HepG2 (cell line): ENCODE measurements at regions not wholly inside any gene's neighbourhood (a gene's known extent, or its start where the extent isn't known, plus 50 kb on each side); places are given as distances from the start of the nearest gene placed in this dataset.

Experiments used
- ATAC-seq: fragments of 200-7000 bp; cut with Tn5 transposase; 3 replicates; pipeline ENCODE4 v1.9.1; 2020; ENCODE audit warnings: mild to moderate bottlenecking, moderate library complexity
- BruUV-seq: library from RNA; stranded (reverse); fragments of 400-500 nt; replicated peaks from 2 replicates; lab custom pipeline; 2021; lab: Mats Ljungman, UMichigan
- CTCF ChIA-PET: fragments of 300-600 bp; formaldehyde crosslinking; extraction: SDS; loops from one replicate; lab custom pipeline; 2021; ENCODE audit warnings: low total read pairs, inconsistent platforms, low intra/inter-chr PET ratio; lab: Yijun Ruan, JAX
- POLR2A ChIA-PET: fragments of 350-600 bp; sonication (Branson Sonifier 250); formaldehyde crosslinking; loops from one replicate; lab custom pipeline; 2020; ENCODE audit warnings: antibody characterized with exemption, inconsistent platforms; lab: Yijun Ruan, JAX
- DNase-seq: peaks from one replicate; pipeline ENCODE4 v3.0.0-alpha.2; 2015; ENCODE audit warnings: low spot score
- FAIRE-seq: peaks from 3 replicates; lab custom pipeline; 2011; peaks lifted over from hg19 to GRCh38; lab: Jason Lieb, UNC
- H2AFZ ChIP-seq: one replicate; pipeline ENCODE4 v1.6.1; 2011; ENCODE audit warnings: low read length, inconsistent platforms
- H3K27ac ChIP-seq: fragments of 300-600 bp; 3 replicates; pipeline ENCODE4 v1.8.0; 2011; ENCODE audit warnings: mixed run types, mild to moderate bottlenecking, mixed read lengths, low read length, inconsistent platforms; ENCODE audit not compliant: insufficient read depth; ENCODE audit errors: extremely low read length
- H3K27me3 ChIP-seq, 2 experiments: fragments of 200-600 bp in 1 of 2; 2 replicates in 1 of 2; 3 replicates in 1 of 2; pipeline versions ENCODE4 v1.6.0 to v1.8.0; 2011; ENCODE audit warnings: low read length in 2 of 2, mild to moderate bottlenecking in 2 of 2, moderate library complexity in 2 of 2, inconsistent platforms in 1 of 2; ENCODE audit not compliant: insufficient read depth in 2 of 2, control insufficient read depth in 1 of 2
- H3K36me3 ChIP-seq, 2 experiments: fragments of 200-600 bp in 1 of 2; replicated peaks in 1 of 2; 2 replicates in 1 of 2; 3 replicates in 1 of 2; pipeline versions ENCODE4 v1.5.1 to v1.8.0; 2011; ENCODE audit warnings: low read length in 2 of 2, inconsistent platforms in 1 of 2; ENCODE audit not compliant: insufficient read depth in 2 of 2, control insufficient read depth in 1 of 2
- H3K4me1 ChIP-seq: 2 replicates; pipeline ENCODE4 v1.5.1; 2012; ENCODE audit warnings: low read length, inconsistent platforms; ENCODE audit not compliant: insufficient read depth
- H3K4me2 ChIP-seq: 2 replicates; pipeline ENCODE4 v1.6.0; 2011; ENCODE audit warnings: low read depth, low read length, inconsistent platforms
- H3K4me3 ChIP-seq, 3 experiments: fragments of 200-600 bp in 1 of 3; sonication (generic), shearing (Covaris generic) in 1 of 3; replicated peaks in 1 of 3; 2 replicates each; pipeline ENCODE4 v1.5.1; 2011 to 2016; ENCODE audit warnings: low read length in 3 of 3, inconsistent platforms in 2 of 3, low read depth in 2 of 3, mild to moderate bottlenecking in 2 of 3, control low read depth in 1 of 3, mixed read lengths in 1 of 3; ENCODE audit not compliant: insufficient read depth in 1 of 3
- H3K79me2 ChIP-seq: one replicate; pipeline ENCODE4 v1.6.1; 2011; ENCODE audit warnings: low read length, inconsistent platforms; ENCODE audit not compliant: insufficient read depth
- H3K9ac ChIP-seq: 2 replicates; pipeline ENCODE4 v1.6.0; 2011; ENCODE audit warnings: mild to moderate bottlenecking, low read depth, low read length, inconsistent platforms; ENCODE audit not compliant: insufficient read depth
- H3K9me3 ChIP-seq: 2 replicates; pipeline ENCODE4 v1.5.1; 2012; ENCODE audit warnings: mild to moderate bottlenecking, low read length
- H4K20me1 ChIP-seq: 2 replicates; pipeline ENCODE4 v1.6.0; 2011; ENCODE audit warnings: inconsistent platforms, mild to moderate bottlenecking, low read length, moderate library complexity; ENCODE audit not compliant: insufficient read depth
- ARNT2 ChIP-seq: sonication (generic); formaldehyde crosslinking; IDR thresholded peaks from 2 replicates; pipeline ENCODE4 v1.8.0; 2022; ENCODE audit warnings: mild to moderate bottlenecking, low read depth, missing genetic modification reagents, moderate library complexity
- CENPX ChIP-seq: sonication (generic); formaldehyde crosslinking; IDR thresholded peaks from 2 replicates; pipeline ENCODE4 v1.9.0; 2021; ENCODE audit warnings: mild to moderate bottlenecking, missing genetic modification reagents, moderate library complexity
- DBP ChIP-seq: sonication (generic); formaldehyde crosslinking; IDR thresholded peaks from 2 replicates; pipeline ENCODE4 v1.4.0; 2020; ENCODE audit warnings: missing genetic modification reagents; ENCODE audit errors: not compliant biosample characterization
- FOXA1 ChIP-seq, 2 experiments: fragments of 450-650 bp in 1 of 2; sonication (generic) in 1 of 2; formaldehyde crosslinking in 1 of 2; IDR thresholded peaks; 2 replicates each; pipeline versions ENCODE4 v1.4.0 to v1.6.1; 2016 to 2020; ENCODE audit warnings: missing genetic modification reagents in 1 of 2
- IRF1 ChIP-seq: sonication (generic); formaldehyde crosslinking; IDR thresholded peaks from 2 replicates; pipeline ENCODE4 v1.4.0; 2020; ENCODE audit warnings: low read depth, mild to moderate bottlenecking, missing genetic modification reagents
- IRF2 ChIP-seq: IDR thresholded peaks from 2 replicates; pipeline ENCODE4 v1.6.1; 2018; ENCODE audit warnings: missing genetic modification reagents, missing compliant biosample characterization
- IRX3 ChIP-seq: sonication (generic); formaldehyde crosslinking; IDR thresholded peaks from 2 replicates; pipeline ENCODE4 v1.8.1; 2023; ENCODE audit warnings: mild to moderate bottlenecking, low read depth, missing genetic modification reagents, borderline replicate concordance
- MTA1 ChIP-seq: sonication (generic); formaldehyde crosslinking; IDR thresholded peaks from 2 replicates; pipeline ENCODE4 v1.4.0; 2020; ENCODE audit warnings: missing genetic modification reagents, mild to moderate bottlenecking, borderline replicate concordance
- XRCC5 ChIP-seq: fragments of 200-400 bp; formaldehyde crosslinking; optimal IDR thresholded peaks from 2 replicates; pipeline ENCODE3; 2017; ENCODE audit warnings: mild to moderate bottlenecking, low read length
- ZC3H13 ChIP-seq: sonication (generic); formaldehyde crosslinking; IDR thresholded peaks from 2 replicates; pipeline ENCODE4 v1.8.1; 2023; ENCODE audit warnings: mild to moderate bottlenecking, missing genetic modification reagents, moderate library complexity
- ZNF18 ChIP-seq: sonication (generic); formaldehyde crosslinking; IDR thresholded peaks from 2 replicates; pipeline ENCODE4 v1.8.0; 2022; ENCODE audit warnings: mild to moderate bottlenecking, missing genetic modification reagents; ENCODE audit not compliant: insufficient replicate concordance
- ZNF230 ChIP-seq: sonication (generic); formaldehyde crosslinking; IDR thresholded peaks from 2 replicates; pipeline ENCODE4 v1.4.0; 2020; ENCODE audit warnings: mild to moderate bottlenecking, missing genetic modification reagents
- ZNF577 ChIP-seq: sonication (generic); formaldehyde crosslinking; IDR thresholded peaks from 2 replicates; pipeline ENCODE4 v1.4.0; 2020; ENCODE audit warnings: mild to moderate bottlenecking, low read depth, missing genetic modification reagents, borderline replicate concordance
- WGBS: methylation state at CpG from one replicate; pipeline ENCODE4 v1.1.6; 2017; ENCODE audit warnings: low lambda C conversion rate; 5-methylcytosine and 5-hydroxymethylcytosine counted together
- in situ Hi-C: cut with HindIII; loops from 2 replicates; pipeline ENCODE4 v1.10.0; 2017; ENCODE audit warnings: low pct_unique_long_range_greater_than_20kb; ENCODE audit not compliant: extremely low pct_ligation_motif_present
- intact Hi-C: fragments of 100-400 bp; cut with micrococcal nuclease; formaldehyde crosslinking; loops from one replicate; pipeline ENCODE4 v1.10.0; 2022; ENCODE audit not compliant: unreplicated experiment

- intact Hi-C loops (no loop called here), in situ Hi-C loops (no loop called here)
- ATAC-seq (peak; percentile 71), DNase-seq (peak; percentile 23), FAIRE-seq (no peak)
- Histone ChIP-seq H3K36me3 (no peaks in the 10 kb centered on the region), H3K27ac (no peak overlapping the region), H4K20me1 (no peaks in the 10 kb centered on the region), H3K4me1 (no peaks in the 10 kb centered on the region), H3K9ac (peak overlapping the region; percentile 17; the same call in 1 of the 2 replicates), H2AFZ (peak overlapping the region; percentile 39), H3K9me3 (no peaks in the 10 kb centered on the region), H3K4me3 (peak overlapping the region; percentile 9 to 26 (median 14); a peak in 5 of 6 replicates), H3K79me2 (no peaks in the 10 kb centered on the region), H3K27me3 (no peaks in the 10 kb centered on the region), H3K4me2 (peak overlapping the region; percentile 43)
- WGBS: 48% methylated on average over 6 of the region's 6 CpGs
- no TSS peak for BruUV-seq
- ChIA-PET CTCF (no interaction called here), POLR2A (no interaction called here)
- TF ChIP-seq MTA1 (CRISPR knock-in tag) (no peak), IRF2 (CRISPR knock-in tag) (peak; percentile 98), IRF1 (CRISPR knock-in tag) (peak; percentile 61; the same call in 1 of the 2 replicates)
Observed at GRCh38 chr18:67417864-67418523, 98.5 kb downstream of the DSEL start.

- ChIA-PET POLR2A (no interaction called here), CTCF (no interaction called here)
- Histone ChIP-seq H3K36me3 (no peaks in the 10 kb centered on the region), H3K27ac (no peak overlapping the region), H3K4me3 (no peak overlapping the region), H3K27me3 (no peaks in the 10 kb centered on the region), H2AFZ (no peak overlapping the region), H4K20me1 (no peaks in the 10 kb centered on the region), H3K9ac (no peak overlapping the region), H3K4me1 (no peaks in the 10 kb centered on the region), H3K79me2 (no peaks in the 10 kb centered on the region), H3K9me3 (no peaks in the 10 kb centered on the region), H3K4me2 (no peak overlapping the region)
- FAIRE-seq: no peak
- intact Hi-C loops (no loop called here), in situ Hi-C loops (no loop called here)
- no peak for ATAC-seq
- WGBS: 1% methylated on average over 2 of the region's 2 CpGs
- BruUV-seq: no TSS peak
- DNase-seq: no peak
- TF ChIP-seq IRX3 (CRISPR knock-in tag) (no peak), XRCC5 (no peak), CENPX (CRISPR knock-in tag) (no peak), ZNF230 (CRISPR knock-in tag) (no peak), ZNF577 (CRISPR knock-in tag) (no peak), DBP (CRISPR knock-in tag) (no peak), FOXA1 (IDR thresholded peaks at IDR 0.05) (no peak), FOXA1 (CRISPR knock-in tag; IDR thresholded peaks at IDR 0.05) (no peak), ZC3H13 (CRISPR knock-in tag) (no peak), ARNT2 (CRISPR knock-in tag) (no peak), ZNF18 (no peak)
Observed at GRCh38 chr18:67411116-67411515, 105.4 kb downstream of the DSEL start.
